H1 (cell line): ENCODE measurements at regions not wholly inside any gene's neighbourhood (a gene's known extent, or its start where the extent isn't known, plus 50 kb on each side); places are given as distances from the start of the nearest gene placed in this dataset.

ENCODE experiments used
- CTCF ChIA-PET: fragments of 300-600 bp; sonication (Branson Sonifier 250); formaldehyde crosslinking; loops from one replicate; lab custom pipeline; 2021; ENCODE audit not compliant: partially characterized antibody; lab: Charles Lee
- POLR2A ChIA-PET: fragments of 300-600 bp; sonication (Branson Sonifier 250); formaldehyde crosslinking; loops from one replicate; lab custom pipeline; 2021; ENCODE audit warnings: inconsistent platforms; ENCODE audit not compliant: partially characterized antibody; lab: Charles Lee
- DNase-seq, 2 experiments: peaks; one replicate each; pipeline versions ENCODE4 v3.0.0 to v3.0.0-alpha.2; 2010 to 2022; ENCODE audit warnings: low spot score in 2 of 2, low read depth in 1 of 2, mixed read lengths in 1 of 2
- FAIRE-seq: peaks from 2 replicates; lab custom pipeline; 2011; peaks lifted over from hg19 to GRCh38; lab: Jason Lieb, UNC
- H2AFZ ChIP-seq: 2 replicates; pipeline ENCODE4 v1.8.1; 2012; ENCODE audit warnings: low read length, inconsistent platforms
- H2AK5ac ChIP-seq: 2 replicates; pipeline ENCODE4 v1.6.1; 2013; ENCODE audit warnings: low read depth, low read length
- H2BK120ac ChIP-seq: replicated peaks from 2 replicates; pipeline ENCODE3; 2013; ENCODE audit warnings: low read depth, low read length, inconsistent platforms
- H2BK12ac ChIP-seq: 2 replicates; pipeline ENCODE4 v1.6.1; 2013; ENCODE audit warnings: low read depth, low read length
- H2BK15ac ChIP-seq: 2 replicates; pipeline ENCODE4 v1.6.1; 2013; ENCODE audit warnings: low read length
- H2BK20ac ChIP-seq: 2 replicates; pipeline ENCODE4 v1.6.1; 2013; ENCODE audit warnings: low read length
- H2BK5ac ChIP-seq: 2 replicates; pipeline ENCODE4 v1.6.1; 2013; ENCODE audit warnings: low read depth, low read length
- H3K14ac ChIP-seq: 2 replicates; pipeline ENCODE4 v1.6.1; 2013; ENCODE audit warnings: inconsistent platforms; ENCODE audit not compliant: insufficient read length
- H3K18ac ChIP-seq: 2 replicates; pipeline ENCODE4 v1.6.1; 2013; ENCODE audit warnings: low read length; ENCODE audit errors: extremely low read depth
- H3K23ac ChIP-seq: 2 replicates; pipeline ENCODE4 v1.6.1; 2013; ENCODE audit warnings: inconsistent platforms; ENCODE audit not compliant: insufficient read length
- H3K23me2 ChIP-seq: 2 replicates; pipeline ENCODE4 v1.6.1; 2013; ENCODE audit warnings: low read depth, low read length
- H3K27ac ChIP-seq: 2 replicates; pipeline ENCODE4 v1.6.1; 2011; ENCODE audit warnings: low read depth, low read length, inconsistent platforms
- H3K27me3 ChIP-seq, 4 experiments: replicated peaks in 1 of 4; 1 replicate in 1 of 4; 2 replicates in 3 of 4; pipeline versions ENCODE4 v1.6.1 to v1.8.1; 2011 to 2013; ENCODE audit warnings: low read length in 3 of 4, mild to moderate bottlenecking in 3 of 4, inconsistent platforms in 2 of 4, mixed read lengths in 2 of 4, moderate library complexity in 1 of 4; ENCODE audit not compliant: control insufficient read depth in 3 of 4, insufficient read depth in 3 of 4; ENCODE audit errors: extremely low read depth in 1 of 4
- H3K36me3 ChIP-seq, 4 experiments: 2 replicates each; pipeline versions ENCODE4 v1.6.1 to v1.8.1; 2011 to 2013; ENCODE audit warnings: mild to moderate bottlenecking in 4 of 4, low read length in 3 of 4, moderate library complexity in 2 of 4, control low read depth in 1 of 4, inconsistent platforms in 1 of 4; ENCODE audit not compliant: insufficient read depth in 4 of 4, control insufficient read depth in 2 of 4
- H3K4ac ChIP-seq: replicated peaks from 2 replicates; pipeline ENCODE3; 2013; ENCODE audit warnings: low read length, low read depth, mixed read lengths, inconsistent platforms; ENCODE audit not compliant: insufficient read length
- H3K4me1 ChIP-seq, 4 experiments: replicated peaks in 1 of 4; 1 replicate in 1 of 4; 2 replicates in 3 of 4; pipeline versions ENCODE4 v1.6.1 to v1.8.1; 2011 to 2013; ENCODE audit warnings: low read length in 3 of 4, inconsistent platforms in 2 of 4, mixed read lengths in 1 of 4; ENCODE audit not compliant: insufficient read depth in 4 of 4, control insufficient read depth in 3 of 4
- H3K4me2 ChIP-seq, 2 experiments: 2 replicates each; pipeline versions ENCODE4 v1.6.1 to v1.8.1; 2011 to 2013; ENCODE audit warnings: low read depth in 2 of 2, low read length in 2 of 2, control low read depth in 1 of 2, inconsistent platforms in 1 of 2, mild to moderate bottlenecking in 1 of 2; ENCODE audit not compliant: insufficient read depth in 1 of 2
- H3K4me3 ChIP-seq, 4 experiments: fragments of 200-600, 300-600 bp in 1 of 4; sonication (generic), shearing (Covaris generic), sonication (Bioruptor Twin) in 1 of 4; 2 replicates each; pipeline versions ENCODE4 v1.5.1 to v1.8.1; 2011 to 2016; ENCODE audit warnings: low read length in 4 of 4, low read depth in 3 of 4, control low read depth in 2 of 4, inconsistent platforms in 2 of 4, mild to moderate bottlenecking in 2 of 4, mixed read lengths in 1 of 4, moderate library complexity in 1 of 4; ENCODE audit not compliant: insufficient read depth in 2 of 4; ENCODE audit errors: extremely low read depth in 1 of 4
- H3K56ac ChIP-seq: replicated peaks from 2 replicates; pipeline ENCODE3; 2013; ENCODE audit warnings: low read depth, mild to moderate bottlenecking, mixed read lengths, low read length, inconsistent platforms; ENCODE audit not compliant: insufficient read length
- H3K79me1 ChIP-seq: 2 replicates; pipeline ENCODE4 v1.6.1; 2013; ENCODE audit warnings: low read depth, low read length, control low read depth
- H3K79me2 ChIP-seq, 2 experiments: 2 replicates each; pipeline versions ENCODE4 v1.6.1 to v1.8.1; 2012 to 2013; ENCODE audit warnings: low read length in 2 of 2, mild to moderate bottlenecking in 2 of 2, inconsistent platforms in 1 of 2; ENCODE audit not compliant: insufficient read depth in 2 of 2, control insufficient read depth in 1 of 2
- H3K9ac ChIP-seq, 4 experiments: replicated peaks in 1 of 4; 1 replicate in 1 of 4; 2 replicates in 3 of 4; pipeline versions ENCODE4 v1.6.1 to v1.8.1; 2011 to 2013; ENCODE audit warnings: low read depth in 3 of 4, low read length in 3 of 4, control low read depth in 2 of 4, mild to moderate bottlenecking in 2 of 4, moderate library complexity in 2 of 4, inconsistent platforms in 1 of 4; ENCODE audit errors: extremely low read depth in 1 of 4
- H3K9me3 ChIP-seq, 2 experiments: 2 replicates each; pipeline versions ENCODE4 v1.6.1 to v1.8.1; 2012 to 2013; ENCODE audit warnings: mild to moderate bottlenecking in 2 of 2, moderate library complexity in 2 of 2, control low read depth in 1 of 2, inconsistent platforms in 1 of 2, low read depth in 1 of 2, low read length in 1 of 2, mixed read lengths in 1 of 2; ENCODE audit not compliant: insufficient read depth in 2 of 2
- H4K20me1 ChIP-seq, 2 experiments: replicated peaks in 1 of 2; 2 replicates each; pipeline versions ENCODE3 to v1.8.1; 2011 to 2013; ENCODE audit warnings: inconsistent platforms in 2 of 2, low read length in 2 of 2, mild to moderate bottlenecking in 1 of 2; ENCODE audit not compliant: insufficient read depth in 2 of 2, control insufficient read depth in 1 of 2
- H4K5ac ChIP-seq: 2 replicates; pipeline ENCODE4 v1.6.1; 2013; ENCODE audit warnings: low read length, low read depth, mixed read lengths, inconsistent platforms; ENCODE audit not compliant: insufficient read length
- H4K8ac ChIP-seq: 2 replicates; pipeline ENCODE4 v1.8.0; 2013; ENCODE audit warnings: mild to moderate bottlenecking, moderate library complexity, low read length, inconsistent platforms; ENCODE audit not compliant: insufficient read depth; ENCODE audit errors: extremely low read depth
- H4K91ac ChIP-seq: replicated peaks from 2 replicates; pipeline ENCODE3; 2013; ENCODE audit warnings: low read length, mixed read lengths, inconsistent platforms; ENCODE audit not compliant: insufficient read length
- CHD2 ChIP-seq: IDR thresholded peaks from 2 replicates; pipeline ENCODE4 v1.6.1; 2012; ENCODE audit warnings: low read length, improper control_type of control experiment
- GABPA ChIP-seq: IDR thresholded peaks from 2 replicates; pipeline ENCODE4 v1.6.1; 2011; ENCODE audit warnings: mild to moderate bottlenecking, low read length, moderate library complexity, borderline replicate concordance; ENCODE audit not compliant: insufficient read depth
- RFX5 ChIP-seq: IDR thresholded peaks from 2 replicates; pipeline ENCODE4 v1.6.1; 2011; ENCODE audit warnings: low read depth, low read length, improper control_type of control experiment, borderline replicate concordance
- SIRT6 ChIP-seq: IDR thresholded peaks from one replicate; pipeline ENCODE4 v1.7.1; 2012; ENCODE audit warnings: low read length, inconsistent platforms
- WGBS, 2 experiments: shearing (Covaris generic) in 1 of 2; methylation state at CpG; one replicate each; pipeline versions ENCODE4 v1.1.6 to v1.1.7; 2013 to 2015; ENCODE audit warnings: low lambda C conversion rate in 2 of 2, mixed read lengths in 2 of 2, inconsistent platforms in 1 of 2, low coverage in 1 of 2, missing lambda C conversion rate in 1 of 2; ENCODE audit not compliant: insufficient replicate concordance in 2 of 2, insufficient coverage in 1 of 2, insufficient read length in 1 of 2; ENCODE audit errors: extremely low coverage in 1 of 2, missing lambda C conversion rate in 1 of 2; 5-methylcytosine and 5-hydroxymethylcytosine counted together
- TF ChIP-seq, protein P1 (sequence below): IDR thresholded peaks from 2 replicates; pipeline ENCODE4 v1.6.1; 2012; ENCODE audit warnings: inconsistent platforms

DNA sequence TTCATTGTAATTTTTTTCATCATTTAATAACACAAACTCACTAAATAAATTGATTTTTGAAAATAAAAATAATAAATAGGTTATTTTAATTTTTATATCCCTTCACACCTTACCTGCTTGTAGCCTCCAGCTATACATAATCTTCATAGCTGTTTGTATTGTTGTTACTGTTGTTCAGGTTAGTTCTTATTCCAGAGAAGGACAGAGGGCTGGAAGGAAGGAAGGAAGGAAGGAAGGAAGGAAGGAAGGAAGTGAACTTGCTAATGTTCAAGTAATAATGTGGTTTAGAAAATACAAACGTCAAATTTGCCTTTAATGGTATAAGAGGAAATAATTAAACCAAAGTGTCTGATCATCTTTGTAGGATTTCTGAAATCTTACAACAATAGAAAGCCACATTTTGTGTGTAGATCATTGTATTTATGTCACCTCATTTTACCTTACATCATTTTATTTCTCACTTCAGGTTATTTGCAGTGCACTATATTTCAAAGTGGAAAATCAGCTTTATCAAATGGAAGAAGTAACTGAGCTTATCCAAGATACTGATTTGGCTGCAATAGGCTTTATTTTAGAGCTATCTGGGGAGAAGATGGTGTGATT lies 660.0 kb upstream of the CCDC54 start:
- no peaks in the 10 kb centered on the region for H3K79me2 ChIP-seq
- no peak overlapping the region for H2BK15ac ChIP-seq
- H3K27ac ChIP-seq = no peak overlapping the region
- H3K9ac ChIP-seq = no peak overlapping the region
- no peak overlapping the region for H4K5ac ChIP-seq
- peaks cover 0 to 3% (median 0%) of the 10 kb centered on the region in 4 experiments; a peak in 1 of 8 replicates for H3K36me3 ChIP-seq
- DNase-seq (no peak), FAIRE-seq (no peak)
- H4K20me1 ChIP-seq = no peaks in the 10 kb centered on the region
- H3K4ac ChIP-seq = no peak overlapping the region
- H3K18ac ChIP-seq = no peak overlapping the region
- H3K79me1 ChIP-seq = no peaks in the 10 kb centered on the region
- no peak overlapping the region for H4K91ac ChIP-seq
- WGBS, 2 experiments = 78% methylated on average over 1 of the region's 1 CpG; no CpG with 5 or more reads in 1 of the 2 experiments
- peaks cover 0 to 4% (median 0%) of the 10 kb centered on the region in 4 experiments; a peak in 1 of 7 replicates for H3K4me1 ChIP-seq
- H2AFZ ChIP-seq = no peak overlapping the region
- no peak overlapping the region for H4K8ac ChIP-seq
- H3K9me3 ChIP-seq = no peaks in the 10 kb centered on the region
- CTCF ChIA-PET = no interaction called here
- no peak overlapping the region for H3K4me2 ChIP-seq
- H3K56ac ChIP-seq = no peak overlapping the region
- no peak overlapping the region for H2BK5ac ChIP-seq
- no peak overlapping the region for H2BK20ac ChIP-seq
- POLR2A ChIA-PET = no interaction called here
- H2AK5ac ChIP-seq = no peak overlapping the region
- H3K4me3 ChIP-seq = no peak overlapping the region
- H3K23ac ChIP-seq = no peak overlapping the region
- H3K14ac ChIP-seq = no peak overlapping the region
- H3K27me3 ChIP-seq = no peaks in the 10 kb centered on the region
- H3K23me2 ChIP-seq = no peaks in the 10 kb centered on the region
- H2BK12ac ChIP-seq = no peak overlapping the region
- no peak overlapping the region for H2BK120ac ChIP-seq
- TF ChIP-seq RFX5 (no peak), CHD2 (no peak), SIRT6 (no peak), GABPA (no peak)
- TF ChIP-seq, protein P1, sequence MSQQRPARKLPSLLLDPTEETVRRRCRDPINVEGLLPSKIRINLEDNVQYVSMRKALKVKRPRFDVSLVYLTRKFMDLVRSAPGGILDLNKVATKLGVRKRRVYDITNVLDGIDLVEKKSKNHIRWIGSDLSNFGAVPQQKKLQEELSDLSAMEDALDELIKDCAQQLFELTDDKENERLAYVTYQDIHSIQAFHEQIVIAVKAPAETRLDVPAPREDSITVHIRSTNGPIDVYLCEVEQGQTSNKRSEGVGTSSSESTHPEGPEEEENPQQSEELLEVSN = no peak
